BE2C (cell line): ENCODE measurements at regions not wholly inside any gene's neighbourhood (a gene's known extent, or its start where the extent isn't known, plus 50 kb on each side); places are given as distances from the start of the nearest gene placed in this dataset.

Experiments
- DNase-seq: peaks from one replicate; pipeline ENCODE4 v3.0.0-alpha.2; 2020
- H3K27me3 ChIP-seq: fragments of 250-450 bp; sonication (Bioruptor Pico); 2 replicates; pipeline ENCODE4 v1.5.1; 2020; ENCODE audit warnings: mild to moderate bottlenecking
- H3K36me3 ChIP-seq: fragments of 250-450 bp; sonication (Bioruptor Pico); 2 replicates; pipeline ENCODE4 v1.5.1; 2020; ENCODE audit warnings: mild to moderate bottlenecking
- H3K4me1 ChIP-seq: fragments of 250-450 bp; sonication (Bioruptor Pico); 2 replicates; pipeline ENCODE4 v1.5.1; 2020
- H3K4me3 ChIP-seq: 2 replicates; pipeline ENCODE4 v1.5.1; 2011; ENCODE audit warnings: low read depth, low read length
- H3K9me3 ChIP-seq: fragments of 250-450 bp; sonication (Bioruptor Pico); 2 replicates; pipeline ENCODE4 v1.5.1; 2020
- TF ChIP-seq, protein P1 (sequence below): IDR thresholded peaks from 2 replicates; pipeline ENCODE4 v1.5.1; 2012; ENCODE audit warnings: mild to moderate bottlenecking, low read depth, low read length

DNA sequence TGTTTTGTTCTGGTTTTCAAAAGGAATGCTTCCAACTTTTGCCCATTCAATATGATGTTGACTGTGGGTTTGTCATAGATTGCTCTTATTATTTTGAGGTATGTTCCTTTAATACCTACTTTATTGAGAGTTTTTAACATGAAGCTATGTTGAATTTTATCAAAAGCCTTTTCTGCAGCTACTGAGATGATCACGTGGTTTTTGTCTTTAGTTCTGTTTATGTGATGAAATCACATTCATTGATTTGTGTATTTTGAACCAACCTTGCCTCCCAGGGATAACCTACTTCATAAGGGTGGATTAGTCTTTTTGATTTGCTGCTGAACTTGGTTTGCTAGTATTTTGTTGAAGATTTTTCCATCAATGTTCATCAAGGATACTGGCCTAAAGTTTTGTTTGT, 92.7 kb upstream of the TCF21 start:
- no peaks in the 10 kb centered on the region for H3K4me1 ChIP-seq

GRCh38 chr6:133799043-133799442, 89.9 kb upstream of the TCF21 start:
- TF ChIP-seq, protein P1, sequence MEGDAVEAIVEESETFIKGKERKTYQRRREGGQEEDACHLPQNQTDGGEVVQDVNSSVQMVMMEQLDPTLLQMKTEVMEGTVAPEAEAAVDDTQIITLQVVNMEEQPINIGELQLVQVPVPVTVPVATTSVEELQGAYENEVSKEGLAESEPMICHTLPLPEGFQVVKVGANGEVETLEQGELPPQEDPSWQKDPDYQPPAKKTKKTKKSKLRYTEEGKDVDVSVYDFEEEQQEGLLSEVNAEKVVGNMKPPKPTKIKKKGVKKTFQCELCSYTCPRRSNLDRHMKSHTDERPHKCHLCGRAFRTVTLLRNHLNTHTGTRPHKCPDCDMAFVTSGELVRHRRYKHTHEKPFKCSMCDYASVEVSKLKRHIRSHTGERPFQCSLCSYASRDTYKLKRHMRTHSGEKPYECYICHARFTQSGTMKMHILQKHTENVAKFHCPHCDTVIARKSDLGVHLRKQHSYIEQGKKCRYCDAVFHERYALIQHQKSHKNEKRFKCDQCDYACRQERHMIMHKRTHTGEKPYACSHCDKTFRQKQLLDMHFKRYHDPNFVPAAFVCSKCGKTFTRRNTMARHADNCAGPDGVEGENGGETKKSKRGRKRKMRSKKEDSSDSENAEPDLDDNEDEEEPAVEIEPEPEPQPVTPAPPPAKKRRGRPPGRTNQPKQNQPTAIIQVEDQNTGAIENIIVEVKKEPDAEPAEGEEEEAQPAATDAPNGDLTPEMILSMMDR: no peak
- H3K36me3 ChIP-seq: no peaks in the 10 kb centered on the region
- no peaks in the 10 kb centered on the region for H3K4me1 ChIP-seq
- H3K27me3 ChIP-seq: 0 out of 2 replicates have a peak, but pooled peaks cover 2% of the 10 kb centered on the region
- no peaks in the 10 kb centered on the region for H3K9me3 ChIP-seq
- no peak overlapping the region for H3K4me3 ChIP-seq
- DNase-seq: no peak

More for the DNA sequence above, 92.7 kb upstream of the TCF21 start:
- no peak for DNase-seq
- Histone ChIP-seq H3K36me3 (no peaks in the 10 kb centered on the region), H3K4me3 (no peak overlapping the region), H3K27me3 (0 out of 2 replicates have a peak, but pooled peaks cover 3% of the 10 kb centered on the region), H3K9me3 (no peaks in the 10 kb centered on the region)
- TF ChIP-seq, protein P1: no peak

GRCh38 chr6:133802861-133803260, 86.1 kb upstream of the TCF21 start:
- Histone ChIP-seq H3K36me3 (no peaks in the 10 kb centered on the region), H3K4me1 (no peaks in the 10 kb centered on the region), H3K27me3 (peaks cover 13% of the 10 kb centered on the region), H3K4me3 (no peak overlapping the region), H3K9me3 (no peaks in the 10 kb centered on the region)
- no peak for DNase-seq
- TF ChIP-seq, protein P1: no peak

- no peaks in the 10 kb centered on the region for H3K4me1 ChIP-seq
- no peaks in the 10 kb centered on the region for H3K9me3 ChIP-seq
- no peaks in the 10 kb centered on the region for H3K36me3 ChIP-seq
Measured at GRCh38 chr6:133804265-133804664, 84.6 kb upstream of the TCF21 start.

GRCh38 chr6:133805876-133806275, 83.0 kb upstream of the TCF21 start:
- DNase-seq: no peak
- no peaks in the 10 kb centered on the region for H3K4me1 ChIP-seq
- TF ChIP-seq, protein P1: no peak
- H3K36me3 ChIP-seq: no peaks in the 10 kb centered on the region
- H3K4me3 ChIP-seq: no peak overlapping the region
- H3K9me3 ChIP-seq: no peaks in the 10 kb centered on the region
- peaks cover 17% of the 10 kb centered on the region for H3K27me3 ChIP-seq

More at GRCh38 chr6:133804265-133804664, 84.6 kb upstream of the TCF21 start:
- H3K4me3 ChIP-seq: no peak overlapping the region
- H3K27me3 ChIP-seq: peaks cover 17% of the 10 kb centered on the region
- no peak for DNase-seq
- TF ChIP-seq, protein P1: no peak

GRCh38 chr6:133806382-133807140, 82.4 kb upstream of the TCF21 start:
- no peaks in the 10 kb centered on the region for H3K9me3 ChIP-seq
- TF ChIP-seq, protein P1: no peak
- peaks cover 19% of the 10 kb centered on the region for H3K27me3 ChIP-seq
- H3K4me1 ChIP-seq: no peaks in the 10 kb centered on the region
- H3K36me3 ChIP-seq: no peaks in the 10 kb centered on the region
- no peak for DNase-seq
- no peak overlapping the region for H3K4me3 ChIP-seq
